Sigmoid colon (tissue), 4 donors: ENCODE measurements at regions not wholly inside any gene's neighbourhood (a gene's known extent, or its start where the extent isn't known, plus 50 kb on each side); places are given as distances from the start of the nearest gene placed in this dataset.

Experiments used
- CTCF ChIP-seq, 4 experiments: fragments of 450-650 bp in 3 of 4; fragments of 200-600 bp in 1 of 4; IDR thresholded peaks; one replicate each; pipeline ENCODE4 v1.5.1; 2016 to 2019; ENCODE audit warnings: antibody characterized with exemption in 4 of 4, mild to moderate bottlenecking in 3 of 4, moderate library complexity in 2 of 4
- POLR2A ChIP-seq, 2 donors: fragments of 450-650 bp; IDR thresholded peaks; one replicate each; pipeline ENCODE4 v1.6.1; 2016; ENCODE audit warnings: antibody characterized with exemption in 2 of 2, mild to moderate bottlenecking in 2 of 2, moderate library complexity in 2 of 2
- POLR2AphosphoS5 ChIP-seq, 4 donors: sonication (generic); formaldehyde crosslinking; IDR thresholded peaks; one replicate each; pipeline ENCODE4 v1.6.1; 2017; ENCODE audit warnings: antibody characterized with exemption in 4 of 4

GRCh38 chr15:91696981-91697380 lies 156.5 kb upstream of the SLCO3A1 start:
- no peak for TF ChIP-seq CTCF (IDR thresholded peaks at IDR 0.05)
- TF ChIP-seq POLR2A (IDR thresholded peaks at IDR 0.05): no peak
- TF ChIP-seq POLR2AphosphoS5 (IDR thresholded peaks at IDR 0.05): no peak
